ENCODE measurements at regions not wholly inside any gene's neighbourhood (a gene's known extent, or its start where the extent isn't known, plus 50 kb on each side); places are given as distances from the start of the nearest gene placed in this dataset.
"Not testable (repeated sequence)": the region's sequence is repeated elsewhere in the genome, so short reads cannot be mapped to it uniquely, and the experiment has no call there.

GRCh38 chr1:229710746-229711145 is 84.7 kb downstream of the URB2 start:
- peak; percentile 69 for DNase-seq

GRCh38 chr1:229714306-229714705 is 88.3 kb downstream of the URB2 start:
- no peak for DNase-seq

- DNase-seq: no peak
Measured at GRCh38 chr1:229714964-229715603, 89.0 kb downstream of the URB2 start.

GRCh38 chr1:229716069-229716468 is 90.0 kb downstream of the URB2 start:
- peak; percentile 72 for DNase-seq

GRCh38 chr1:229716704-229717103 is 90.7 kb downstream of the URB2 start:
- DNase-seq: no peak

- no peak for DNase-seq
Measured at GRCh38 chr1:229717786-229718576, 91.9 kb downstream of the URB2 start.

- DNase-seq: no peak
Measured at GRCh38 chr1:229726061-229726460, 100.0 kb downstream of the URB2 start.

GRCh38 chr1:229729916-229730315 is 103.9 kb downstream of the URB2 start:
- DNase-seq: no peak

- DNase-seq: no peak
Measured at GRCh38 chr1:229730573-229730972, 104.5 kb downstream of the URB2 start.

- DNase-seq: no peak
Measured at GRCh38 chr1:229732061-229732460, 106.0 kb downstream of the URB2 start.

GRCh38 chr1:229736376-229736775 is 110.3 kb downstream of the URB2 start:
- no peak for DNase-seq

GRCh38 chr1:229742614-229743013 is 116.6 kb downstream of the URB2 start:
- not testable (repeated sequence) for DNase-seq

- no peak for DNase-seq
Measured at GRCh38 chr1:229749992-229750391, 123.9 kb downstream of the URB2 start.

- no peak for DNase-seq
Measured at GRCh38 chr1:229751610-229752009, 125.6 kb downstream of the URB2 start.

- DNase-seq: no peak
Measured at GRCh38 chr1:229752679-229753078, 126.6 kb downstream of the URB2 start.

- DNase-seq: no peak
Measured at GRCh38 chr1:229753764-229754551, 127.9 kb downstream of the URB2 start.

GRCh38 chr1:229756666-229757065 is 130.6 kb downstream of the URB2 start:
- peak; percentile 71 for DNase-seq

GRCh38 chr1:229757226-229757625 is 131.2 kb downstream of the URB2 start:
- peak; percentile 4 for DNase-seq

- DNase-seq: peak; percentile 51
Measured at GRCh38 chr1:229758101-229759036, 132.3 kb downstream of the URB2 start.

GRCh38 chr1:229759037-229759435 is 133.0 kb downstream of the URB2 start:
- peak; percentile 73 for DNase-seq

- DNase-seq: no peak
Measured at GRCh38 chr1:229759586-229759985, 133.5 kb downstream of the URB2 start.

GRCh38 chr1:229760478-229760996 is 134.5 kb downstream of the URB2 start:
- DNase-seq: no peak

Measured in fibroblast of skin of scalp (primary cell).